HCT116 (cell line): ENCODE measurements at regions not wholly inside any gene's neighbourhood (a gene's known extent, or its start where the extent isn't known, plus 50 kb on each side); places are given as distances from the start of the nearest gene placed in this dataset.

ENCODE experiments used
- ATAC-seq: fragments of 200-7000 bp; cut with Tn5 transposase; 2 replicates; pipeline ENCODE4 v1.9.1; 2020; ENCODE audit warnings: mild to moderate bottlenecking, moderate library complexity
- BruUV-seq: library from RNA; stranded (reverse); fragments of 400-500 nt; replicated peaks from 2 replicates; lab custom pipeline; 2021; lab: Mats Ljungman, UMichigan
- CTCF ChIA-PET: fragments of 300-600 bp; sonication (Branson Sonifier 250); formaldehyde crosslinking; loops from one replicate; lab custom pipeline; 2021; ENCODE audit warnings: antibody characterized with exemption; lab: Charles Lee
- POLR2A ChIA-PET: fragments of 300-600, 350-600 bp; sonication (Branson Sonifier 250); formaldehyde crosslinking; loops from one replicate; lab custom pipeline; 2021; ENCODE audit warnings: antibody characterized with exemption; lab: Charles Lee
- RAD21 ChIA-PET, 2 experiments: fragments of 300-600 bp; sonication (Branson Sonifier 250); formaldehyde crosslinking; loops; one replicate each; lab custom pipeline; 2023; ENCODE audit warnings: low total read pairs in 2 of 2; ENCODE audit not compliant: uncharacterized antibody in 2 of 2, unreplicated experiment in 2 of 2, low non-redundant PET in 1 of 2; lab: Charles Lee
- DNase-seq: peaks from one replicate; pipeline ENCODE4 v3.0.0-alpha.2; 2010; ENCODE audit warnings: low read depth, low spot score
- H2AFZ ChIP-seq: fragments of 200-600 bp; shearing (Covaris generic), sonication (generic); 2 replicates; pipeline ENCODE4 v1.6.1; 2017; ENCODE audit warnings: low read depth, mixed run types, mixed read lengths, antibody characterized with exemption, low read length; ENCODE audit not compliant: poor library complexity, severe bottlenecking
- H3K27ac ChIP-seq: 2 replicates; pipeline ENCODE4 v1.5.1; 2012; ENCODE audit warnings: low read depth, low read length
- H3K27me3 ChIP-seq: fragments of 200-600 bp; sonication (generic); 2 replicates; pipeline ENCODE4 v1.6.1; 2016; ENCODE audit warnings: mixed run types, low read length, mixed read lengths; ENCODE audit not compliant: insufficient read depth
- H3K36me3 ChIP-seq, 2 experiments: fragments of 200-500 bp in 1 of 2; fragments of 200-600 bp in 1 of 2; sonication (Bioruptor generic) in 1 of 2; sonication (generic) in 1 of 2; 2 replicates each; pipeline versions ENCODE4 v1.5.1 to v1.6.1; 2014 to 2016; ENCODE audit warnings: low read length in 2 of 2, inconsistent platforms in 1 of 2, mixed read lengths in 1 of 2, mixed run types in 1 of 2; ENCODE audit not compliant: insufficient read depth in 2 of 2, control insufficient read depth in 1 of 2
- H3K4me1 ChIP-seq, 2 experiments: fragments of 200-600 bp in 1 of 2; sonication (generic) in 1 of 2; 2 replicates each; pipeline versions ENCODE4 v1.5.1 to v1.6.1; 2012 to 2017; ENCODE audit warnings: low read length in 2 of 2, inconsistent platforms in 1 of 2, mild to moderate bottlenecking in 1 of 2, mixed read lengths in 1 of 2, mixed run types in 1 of 2, moderate library complexity in 1 of 2; ENCODE audit not compliant: insufficient read depth in 2 of 2, control insufficient read depth in 1 of 2
- H3K4me2 ChIP-seq: fragments of 200-600 bp; sonication (generic); 2 replicates; pipeline ENCODE4 v1.6.1; 2017; ENCODE audit warnings: mixed run types, low read length, mixed read lengths
- H3K4me3 ChIP-seq, 2 experiments: fragments of 200-600 bp in 1 of 2; sonication (generic) in 1 of 2; replicated peaks in 1 of 2; 2 replicates each; pipeline ENCODE4 v1.5.1; 2011 to 2016; ENCODE audit warnings: low read length in 2 of 2, control low read depth in 1 of 2, low read depth in 1 of 2, mild to moderate bottlenecking in 1 of 2, mixed read lengths in 1 of 2, mixed run types in 1 of 2
- H3K79me2 ChIP-seq: fragments of 200-600 bp; sonication (generic); 2 replicates; pipeline ENCODE4 v1.6.1; 2017; ENCODE audit warnings: mild to moderate bottlenecking, mixed run types, low read length, moderate library complexity, mixed read lengths; ENCODE audit not compliant: insufficient read depth
- H3K9ac ChIP-seq: fragments of 200-600 bp; sonication (generic); 2 replicates; pipeline ENCODE4 v1.6.1; 2016; ENCODE audit warnings: low read length, mixed read lengths
- H3K9me2 ChIP-seq: fragments of 200-600 bp; sonication (generic), shearing (Covaris generic); 2 replicates; pipeline ENCODE4 v1.6.1; 2017; ENCODE audit warnings: mixed run types, mild to moderate bottlenecking, moderate library complexity; ENCODE audit not compliant: insufficient read depth
- H3K9me3 ChIP-seq, 2 experiments: fragments of 200-500 bp in 1 of 2; fragments of 200-600 bp in 1 of 2; sonication (Bioruptor generic) in 1 of 2; sonication (generic) in 1 of 2; 2 replicates each; pipeline ENCODE4 v1.6.1; 2014 to 2017; ENCODE audit warnings: low read length in 2 of 2, mixed read lengths in 2 of 2, inconsistent platforms in 1 of 2, low read depth in 1 of 2, mild to moderate bottlenecking in 1 of 2, mixed run types in 1 of 2, moderate library complexity in 1 of 2; ENCODE audit not compliant: control insufficient read depth in 1 of 2, insufficient read depth in 1 of 2
- H4K20me1 ChIP-seq: fragments of 200-600 bp; sonication (generic), shearing (Covaris generic); 2 replicates; pipeline ENCODE4 v1.6.1; 2017; ENCODE audit warnings: mixed run types, mild to moderate bottlenecking, moderate library complexity; ENCODE audit not compliant: insufficient read depth
- ATF3 ChIP-seq: IDR thresholded peaks from 2 replicates; pipeline ENCODE4 v1.6.1; 2012
- CBX3 ChIP-seq: IDR thresholded peaks from 2 replicates; pipeline ENCODE4 v1.6.1; 2012; ENCODE audit warnings: low read depth
- EGR1 ChIP-seq: IDR thresholded peaks from 2 replicates; pipeline ENCODE4 v1.6.1; 2012; ENCODE audit warnings: low read depth
- EZH2 ChIP-seq: fragments of 200-600 bp; sonication (generic); IDR thresholded peaks from 2 replicates; pipeline ENCODE4 v1.6.1; 2017; ENCODE audit warnings: antibody characterized with exemption, mixed run types
- EZH2phosphoT487 ChIP-seq: fragments of 200-600 bp; IDR thresholded peaks from 2 replicates; pipeline ENCODE4 v1.6.1; 2018; ENCODE audit warnings: antibody characterized with exemption, borderline replicate concordance
- FOSL1 ChIP-seq: IDR thresholded peaks from 2 replicates; pipeline ENCODE4 v1.6.1; 2012; ENCODE audit warnings: low read depth
- JUND ChIP-seq: IDR thresholded peaks from 2 replicates; pipeline ENCODE4 v1.6.1; 2012
- MAX ChIP-seq: IDR thresholded peaks from 2 replicates; pipeline ENCODE4 v1.6.1; 2012
- POLR2A ChIP-seq: IDR thresholded peaks from 2 replicates; pipeline ENCODE4 v1.7.0; 2011; ENCODE audit warnings: borderline replicate concordance; ENCODE audit not compliant: insufficient read depth, insufficient read length; ENCODE audit errors: extremely low read depth
- RAD21 ChIP-seq: IDR thresholded peaks from 2 replicates; pipeline ENCODE4 v1.6.1; 2012; ENCODE audit warnings: low read depth, mild to moderate bottlenecking
- REST ChIP-seq: IDR thresholded peaks from 2 replicates; pipeline ENCODE4 v1.6.1; 2012; ENCODE audit warnings: low read depth
- SP1 ChIP-seq: IDR thresholded peaks from 2 replicates; pipeline ENCODE4 v1.6.1; 2012; ENCODE audit warnings: low read depth
- SRF ChIP-seq: IDR thresholded peaks from 2 replicates; pipeline ENCODE4 v1.6.1; 2012; ENCODE audit warnings: low read depth
- YY1 ChIP-seq: IDR thresholded peaks from 2 replicates; pipeline ENCODE4 v1.6.1; 2011; ENCODE audit warnings: low read length, low read depth, moderate library complexity, mild to moderate bottlenecking; ENCODE audit not compliant: insufficient replicate concordance; ENCODE audit errors: extremely low read depth
- ZBTB33 ChIP-seq: IDR thresholded peaks from 2 replicates; pipeline ENCODE4 v1.6.1; 2011; ENCODE audit warnings: mild to moderate bottlenecking, low read length, moderate library complexity; ENCODE audit not compliant: insufficient replicate concordance; ENCODE audit errors: extremely low read depth
- ZFX ChIP-seq: fragments of 450-650 bp; IDR thresholded peaks from 2 replicates; pipeline ENCODE4 v1.6.1; 2017
- intact Hi-C: fragments of 100-400 bp; cut with micrococcal nuclease; formaldehyde crosslinking; loops from 2 replicates; pipeline ENCODE4 v1.10.0; 2022

- no peak for TF ChIP-seq REST
- no peak for TF ChIP-seq SP1
- no peak for TF ChIP-seq ATF3
Observed at GRCh38 chr3:19012846-19013245, 135.5 kb upstream of the KCNH8 start (continued).

- ATAC-seq (no peak), DNase-seq (no peak)
- no peaks in the 10 kb centered on the region for H3K27me3 ChIP-seq
- no peak overlapping the region for H3K9ac ChIP-seq
- H3K9me2 ChIP-seq: no peaks in the 10 kb centered on the region
- H3K27ac ChIP-seq: no peak overlapping the region
- H3K4me1 ChIP-seq: no peaks in the 10 kb centered on the region
- no peak overlapping the region for H2AFZ ChIP-seq
- H3K36me3 ChIP-seq: no peaks in the 10 kb centered on the region
- intact Hi-C loops: no loop called here
- ChIA-PET POLR2A (no interaction called here), RAD21 (no interaction called here), CTCF (no interaction called here)
- H4K20me1 ChIP-seq: no peaks in the 10 kb centered on the region
- H3K4me2 ChIP-seq: no peak overlapping the region
- no TSS peak for BruUV-seq
- no peaks in the 10 kb centered on the region for H3K79me2 ChIP-seq
- peaks cover 3 to 5% of the 10 kb centered on the region in 2 experiments; a peak in 2 of 4 replicates for H3K9me3 ChIP-seq
- H3K4me3 ChIP-seq: no peak overlapping the region
- TF ChIP-seq SP1 (no peak), ZFX (no peak), EZH2 (no peak), JUND (no peak), RAD21 (no peak), SRF (no peak), CBX3 (no peak), POLR2A (no peak), EGR1 (no peak), EZH2phosphoT487 (no peak), YY1 (no peak), REST (no peak), ZBTB33 (no peak), MAX (no peak), FOSL1 (no peak)
Observed at GRCh38 chr3:19002606-19003005, 145.7 kb upstream of the KCNH8 start.
